GM19238 (cell line): ENCODE measurements at regions not wholly inside any gene's neighbourhood (a gene's known extent, or its start where the extent isn't known, plus 50 kb on each side); places are given as distances from the start of the nearest gene placed in this dataset.

Source experiments
- DNase-seq: peaks from one replicate; pipeline ENCODE4 v3.0.0; 2011; ENCODE audit warnings: low spot score; ENCODE audit not compliant: insufficient read length

DNA sequence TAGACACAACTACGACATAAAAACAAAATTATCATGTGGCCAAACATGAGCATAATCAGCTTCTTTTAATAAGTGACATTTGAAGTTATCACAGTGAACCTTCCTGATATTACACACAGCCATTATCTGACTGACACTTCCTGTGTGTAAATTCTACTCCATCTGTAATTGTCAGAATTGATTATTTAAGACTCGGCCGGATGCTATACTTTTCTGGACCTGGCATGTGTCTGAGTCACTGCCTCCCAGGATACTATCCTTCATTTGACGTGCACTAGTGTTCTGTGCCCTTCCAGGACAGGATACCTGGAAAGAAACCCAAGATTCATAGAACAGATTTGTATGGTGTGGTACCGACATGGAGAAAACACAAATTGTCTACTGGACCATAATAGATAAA, 242.0 kb downstream of the HS3ST3A1 start:
- no peak for DNase-seq

- DNase-seq = no peak
These were observed 246.7 kb downstream of the HS3ST3A1 start for GRCh38 chr17:13355054-13355453.

GRCh38 chr17:13353590-13353989, 248.1 kb downstream of the HS3ST3A1 start:
- DNase-seq = no peak

DNA sequence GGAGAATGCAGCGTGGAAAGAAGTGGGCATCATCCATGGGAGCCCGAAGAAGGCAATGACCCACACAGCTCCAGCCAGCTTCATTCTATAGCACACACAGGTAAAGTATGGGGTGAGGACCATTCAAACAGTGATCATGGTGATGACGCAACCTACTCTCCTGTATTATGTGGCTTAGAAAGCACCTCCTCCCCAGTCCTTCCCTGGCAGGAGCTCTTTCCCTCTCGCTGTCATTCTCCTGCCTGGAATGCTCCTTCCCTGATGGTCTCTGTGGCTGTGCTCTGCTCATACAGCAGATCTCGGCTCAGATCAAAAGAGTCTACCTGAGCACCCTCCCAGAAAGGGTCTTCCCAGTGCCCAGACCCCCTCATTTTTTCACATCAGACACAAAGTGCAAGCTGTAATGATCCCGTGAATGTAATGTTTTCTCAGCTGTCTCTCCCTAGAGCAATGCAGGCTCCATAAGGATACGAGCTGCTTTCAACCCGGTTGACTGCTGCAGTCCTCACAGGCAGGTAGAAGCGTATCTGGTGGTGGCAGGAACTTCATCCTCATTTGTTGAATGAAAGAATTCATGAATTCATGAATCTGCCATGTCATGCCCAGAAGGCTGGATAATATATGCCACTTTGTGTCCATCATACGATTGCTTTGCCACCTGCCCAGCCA, 248.8 kb downstream of the HS3ST3A1 start:
- DNase-seq = no peak

DNA sequence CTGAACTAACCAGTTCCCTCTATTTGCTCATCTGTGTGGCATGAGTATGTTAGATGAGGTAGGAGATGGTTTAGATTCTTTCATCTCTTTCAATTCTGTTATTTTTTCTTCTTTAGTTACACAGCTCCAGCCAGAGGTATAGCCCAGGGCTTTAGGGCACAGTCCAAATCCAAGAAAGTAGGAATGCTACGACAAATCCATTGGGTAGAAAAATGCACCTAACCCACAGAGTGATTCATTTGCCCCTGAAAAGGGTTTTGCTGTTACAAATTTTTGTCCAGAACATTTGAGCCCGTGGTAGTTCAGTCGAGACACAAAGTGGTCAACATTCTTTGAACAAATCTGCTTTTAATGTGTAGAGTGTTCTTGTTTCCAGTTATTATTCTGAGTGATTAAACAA, 250.7 kb downstream of the HS3ST3A1 start:
- no peak for DNase-seq

- no peak for DNase-seq
These were observed 251.3 kb downstream of the HS3ST3A1 start for GRCh38 chr17:13350466-13350865.

GRCh38 chr17:13346996-13347762, 254.6 kb downstream of the HS3ST3A1 start:
- DNase-seq = no peak

DNA sequence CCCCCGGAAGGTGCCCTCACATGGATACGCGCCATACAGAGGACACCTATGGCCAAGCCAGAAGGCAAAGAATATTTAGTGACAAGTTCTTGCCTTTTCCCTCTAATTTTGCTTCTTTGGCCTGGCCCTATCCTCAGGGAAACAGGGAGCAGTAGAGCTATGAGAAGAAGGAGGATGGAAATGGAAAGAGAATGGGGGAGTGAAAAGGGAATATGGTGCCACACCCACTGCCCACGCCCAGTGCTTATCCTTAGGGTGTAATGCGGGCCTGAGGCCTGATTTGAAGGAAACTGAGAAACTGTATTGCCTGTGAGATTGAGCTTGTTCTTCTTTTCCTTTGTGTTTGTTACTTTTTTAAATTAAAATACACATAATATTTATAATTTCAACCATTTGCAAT, 255.1 kb downstream of the HS3ST3A1 start:
- DNase-seq = no peak

DNA sequence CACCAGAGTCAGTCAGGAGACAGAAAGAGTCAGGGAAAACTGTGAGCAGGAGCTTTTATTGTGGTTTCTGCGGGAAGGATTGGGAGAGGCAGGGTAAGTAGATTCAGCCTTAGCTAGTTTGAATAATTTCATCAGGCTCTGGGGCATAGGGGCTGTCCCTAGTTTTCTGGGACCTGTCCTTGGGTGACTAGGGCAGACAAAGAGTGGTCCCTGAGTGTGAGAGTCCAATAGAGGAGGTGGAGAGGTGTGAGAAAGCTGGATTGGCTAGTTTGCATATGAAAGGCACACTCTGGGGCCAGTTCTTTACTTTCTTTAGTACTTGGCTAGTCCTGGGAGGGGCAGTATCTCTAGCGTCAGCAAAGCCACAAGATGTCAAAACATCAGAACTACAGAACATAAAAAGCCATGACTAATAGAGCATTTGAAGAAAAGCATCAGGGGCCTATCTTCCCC, 255.6 kb downstream of the HS3ST3A1 start:
- DNase-seq = no peak

DNA sequence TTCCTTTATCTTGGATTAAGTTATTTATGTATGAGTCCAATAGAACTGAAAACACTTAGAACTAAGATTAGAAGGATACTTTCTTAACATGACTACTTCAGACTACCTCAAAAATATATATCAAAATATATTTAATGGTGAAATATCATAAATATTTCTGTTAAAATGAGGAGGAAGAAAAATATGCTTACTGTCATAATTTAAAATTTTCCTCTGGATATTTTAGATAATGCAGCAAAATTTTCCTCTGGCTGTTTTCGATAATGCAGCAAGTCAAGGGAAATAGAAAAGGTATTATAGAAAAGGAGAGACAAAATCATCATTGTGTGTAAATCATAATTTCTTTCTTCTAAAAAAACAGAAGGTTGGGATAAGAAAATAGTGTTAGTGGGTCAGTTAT, 263.3 kb downstream of the HS3ST3A1 start:
- no peak for DNase-seq

GRCh38 chr17:13337864-13338371, 263.8 kb downstream of the HS3ST3A1 start:
- DNase-seq = no peak

- DNase-seq = no peak
These were observed 264.6 kb downstream of the HS3ST3A1 start for GRCh38 chr17:13337151-13337550.

- no peak for DNase-seq
These were observed 267.4 kb downstream of the HS3ST3A1 start for GRCh38 chr17:13334374-13334773.

DNA sequence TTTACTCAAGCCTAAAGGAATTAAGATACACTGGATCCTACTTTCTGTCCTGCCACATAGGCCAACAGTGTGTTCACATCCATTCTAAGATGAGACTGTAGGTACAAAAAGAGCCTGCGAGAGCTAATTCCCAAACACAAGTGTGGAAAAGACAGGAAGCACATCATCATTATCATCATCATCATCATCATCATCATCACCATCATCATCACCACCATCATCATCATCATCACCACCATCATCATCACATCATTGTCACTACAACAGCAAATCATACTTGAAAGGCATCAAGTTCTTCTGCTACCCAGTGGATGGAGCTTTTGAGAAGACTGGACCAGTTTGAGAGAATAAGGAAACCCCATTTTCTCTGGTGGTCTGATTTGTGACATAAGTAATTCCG, 268.1 kb downstream of the HS3ST3A1 start:
- DNase-seq = no peak

DNA sequence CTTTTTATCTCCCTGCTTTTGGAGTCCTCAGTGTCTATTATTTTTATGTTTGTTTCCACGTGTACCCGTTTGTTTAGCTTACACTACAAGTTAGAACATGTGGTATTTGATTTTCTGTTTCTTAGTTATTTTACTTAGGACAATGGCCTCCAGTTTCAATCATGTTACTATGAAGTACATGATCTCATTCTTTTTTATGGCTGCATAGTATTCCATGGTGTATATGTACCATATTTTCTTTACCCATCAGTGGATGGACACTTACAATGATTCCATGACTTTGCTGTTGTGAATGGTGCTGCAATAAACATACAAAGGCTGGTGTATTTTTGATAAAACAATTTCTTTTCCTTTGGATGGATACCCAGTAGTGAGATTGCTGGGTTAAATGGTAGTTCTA, 269.5 kb downstream of the HS3ST3A1 start:
- DNase-seq = no peak

- no peak for DNase-seq
These were observed 272.3 kb downstream of the HS3ST3A1 start for GRCh38 chr17:13329421-13329820.

- no peak for DNase-seq
These were observed 277.7 kb downstream of the HS3ST3A1 start for GRCh38 chr17:13323990-13324389.

GRCh38 chr17:13321951-13322701, 279.6 kb downstream of the HS3ST3A1 start:
- no peak for DNase-seq

DNA sequence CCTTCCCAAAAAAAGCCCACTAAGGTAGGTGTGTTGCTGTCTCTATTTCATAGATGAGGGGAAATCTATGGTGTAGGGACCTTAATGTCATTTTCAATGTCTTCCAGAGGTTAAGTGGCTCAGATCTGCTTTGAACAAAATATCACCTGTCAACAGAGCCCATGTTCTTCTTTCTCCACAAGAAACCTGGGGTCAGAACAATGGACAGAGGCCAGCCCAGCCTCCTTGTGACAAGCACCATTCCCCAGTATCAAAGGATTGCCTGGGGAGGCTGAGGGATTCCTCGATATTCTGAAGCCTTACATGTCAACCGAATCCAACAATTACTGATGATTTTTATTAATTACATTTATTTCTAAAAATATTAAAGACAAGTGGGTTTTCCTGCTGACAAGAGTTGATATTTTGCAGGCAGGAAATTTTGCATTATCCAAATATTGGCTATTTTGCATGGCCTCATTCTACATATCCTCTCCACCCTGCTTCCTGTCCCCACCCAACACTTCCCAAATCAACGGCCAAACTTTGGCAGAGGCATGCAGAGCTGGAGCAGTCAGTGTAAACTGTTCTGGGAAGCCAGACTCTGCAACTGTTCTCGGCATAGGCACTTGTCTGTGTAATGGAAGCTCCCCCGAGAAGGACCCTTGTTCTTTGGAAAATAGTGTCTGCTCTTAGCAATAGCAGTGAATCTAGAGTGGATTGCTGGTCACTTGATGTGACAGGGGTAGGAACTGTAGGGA, 281.5 kb downstream of the HS3ST3A1 start:
- DNase-seq = no peak

DNA sequence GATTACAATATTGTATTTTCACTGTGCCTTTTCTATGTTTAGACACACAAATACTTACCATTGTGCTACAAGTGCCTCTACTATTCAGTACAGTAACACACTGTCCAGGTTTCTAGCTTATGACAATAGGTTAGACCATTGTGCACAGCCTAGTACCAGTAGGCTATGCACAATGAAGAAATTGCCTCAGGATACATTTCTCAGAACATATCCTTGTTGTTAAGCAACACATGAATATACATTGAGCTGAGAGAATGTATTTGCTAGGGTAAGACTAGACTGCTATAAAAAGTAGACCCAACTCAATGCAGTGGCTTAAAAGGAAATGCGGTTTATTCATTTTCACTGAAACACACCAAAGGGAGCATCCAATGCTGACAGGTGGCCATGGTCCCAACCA, 285.1 kb downstream of the HS3ST3A1 start:
- DNase-seq = no peak

DNA sequence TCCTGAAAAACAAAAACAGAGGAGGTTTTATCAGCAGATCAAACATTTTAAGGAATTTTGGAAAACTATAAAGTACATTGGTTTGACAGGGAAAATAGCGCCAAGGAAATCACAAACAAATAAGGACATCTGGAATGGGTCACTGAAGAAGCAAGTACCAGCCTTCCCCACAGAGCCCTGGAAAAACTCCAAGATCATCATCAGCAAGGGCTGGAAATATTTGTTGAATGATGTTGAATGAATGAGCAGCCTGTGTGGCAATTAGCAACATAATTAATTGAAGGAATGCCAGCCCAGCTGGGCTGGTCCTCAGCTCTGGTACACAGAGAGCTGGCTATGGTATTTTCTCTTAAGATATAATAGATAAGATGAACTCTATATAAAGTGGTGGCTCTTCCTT, 290.4 kb downstream of the HS3ST3A1 start:
- DNase-seq = no peak
